ENCODE measurements at regions not wholly inside any gene's neighbourhood (a gene's known extent, or its start where the extent isn't known, plus 50 kb on each side); places are given as distances from the start of the nearest gene placed in this dataset.
"Not testable (repeated sequence)": the region's sequence is repeated elsewhere in the genome, so short reads cannot be mapped to it uniquely, and the experiment has no call there.

GRCh38 chr12:83515306-83516026, 828.8 kb downstream of the TMTC2 start:
- DNase-seq = no peak

- no peak for DNase-seq
Observed at GRCh38 chr12:83514372-83514771, 827.7 kb downstream of the TMTC2 start.

- DNase-seq = no peak
Observed at GRCh38 chr12:83506841-83507240, 820.1 kb downstream of the TMTC2 start.

GRCh38 chr12:83505586-83505985, 818.9 kb downstream of the TMTC2 start:
- no peak for DNase-seq

- DNase-seq = not testable (repeated sequence)
Observed at GRCh38 chr12:83499894-83500293, 813.2 kb downstream of the TMTC2 start.

GRCh38 chr12:83477696-83478095, 791.0 kb downstream of the TMTC2 start:
- no peak for DNase-seq

GRCh38 chr12:83476695-83477690, 790.3 kb downstream of the TMTC2 start:
- DNase-seq = no peak

GRCh38 chr12:83476006-83476405, 789.3 kb downstream of the TMTC2 start:
- no peak for DNase-seq

GRCh38 chr12:83474369-83474768, 787.7 kb downstream of the TMTC2 start:
- DNase-seq = no peak

GRCh38 chr12:83473408-83474095, 786.8 kb downstream of the TMTC2 start:
- DNase-seq = no peak

- no peak for DNase-seq
Observed at GRCh38 chr12:83472772-83473171, 786.1 kb downstream of the TMTC2 start.

GRCh38 chr12:83472350-83472749, 785.6 kb downstream of the TMTC2 start:
- no peak for DNase-seq

GRCh38 chr12:83471341-83471740, 784.6 kb downstream of the TMTC2 start:
- DNase-seq = no peak

- DNase-seq = no peak
Observed at GRCh38 chr12:83470749-83471148, 784.0 kb downstream of the TMTC2 start.

- no peak for DNase-seq
Observed at GRCh38 chr12:83468988-83469908, 782.5 kb downstream of the TMTC2 start.

GRCh38 chr12:83465632-83466031, 778.9 kb downstream of the TMTC2 start:
- DNase-seq = no peak

- DNase-seq = no peak
Observed at GRCh38 chr12:83462419-83462818, 775.7 kb downstream of the TMTC2 start.

GRCh38 chr12:83461336-83461935, 774.7 kb downstream of the TMTC2 start:
- DNase-seq = no peak

GRCh38 chr12:83451189-83451588, 764.5 kb downstream of the TMTC2 start:
- no peak for DNase-seq

GRCh38 chr12:83434600-83434999, 747.9 kb downstream of the TMTC2 start:
- DNase-seq = no peak

- no peak for DNase-seq
Observed at GRCh38 chr12:83432176-83432719, 745.5 kb downstream of the TMTC2 start.

Measured in left hindlimb (tissue), 1 donor.